ENCODE measurements at regions not wholly inside any gene's neighbourhood (a gene's known extent, or its start where the extent isn't known, plus 50 kb on each side); places are given as distances from the start of the nearest gene placed in this dataset.
A peak's percentile ranks its signal among the peaks of the same experiment; 100 is the strongest.

DNA sequence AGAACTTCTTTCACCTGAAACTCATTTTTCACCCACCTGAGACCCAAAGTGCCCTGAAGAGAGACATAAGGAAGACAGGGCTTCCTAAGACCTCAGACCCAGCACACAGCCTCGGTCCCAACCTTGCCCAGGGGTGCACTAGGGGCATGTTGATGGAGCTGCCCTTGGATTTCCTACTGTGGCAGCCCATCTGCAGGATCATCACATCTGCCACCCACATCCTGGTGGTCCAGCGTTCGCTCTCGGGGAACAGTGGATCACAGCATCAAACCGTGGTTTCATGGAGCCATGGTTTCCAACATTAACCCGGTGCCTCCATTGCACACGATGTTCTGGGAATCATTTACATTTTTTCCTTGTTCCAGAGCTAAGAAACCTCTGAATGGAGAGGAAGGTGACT is 186.4 kb downstream of the TFCP2L1 start:
- DNase-seq (ENCODE audit: low spot score) = no peak

DNA sequence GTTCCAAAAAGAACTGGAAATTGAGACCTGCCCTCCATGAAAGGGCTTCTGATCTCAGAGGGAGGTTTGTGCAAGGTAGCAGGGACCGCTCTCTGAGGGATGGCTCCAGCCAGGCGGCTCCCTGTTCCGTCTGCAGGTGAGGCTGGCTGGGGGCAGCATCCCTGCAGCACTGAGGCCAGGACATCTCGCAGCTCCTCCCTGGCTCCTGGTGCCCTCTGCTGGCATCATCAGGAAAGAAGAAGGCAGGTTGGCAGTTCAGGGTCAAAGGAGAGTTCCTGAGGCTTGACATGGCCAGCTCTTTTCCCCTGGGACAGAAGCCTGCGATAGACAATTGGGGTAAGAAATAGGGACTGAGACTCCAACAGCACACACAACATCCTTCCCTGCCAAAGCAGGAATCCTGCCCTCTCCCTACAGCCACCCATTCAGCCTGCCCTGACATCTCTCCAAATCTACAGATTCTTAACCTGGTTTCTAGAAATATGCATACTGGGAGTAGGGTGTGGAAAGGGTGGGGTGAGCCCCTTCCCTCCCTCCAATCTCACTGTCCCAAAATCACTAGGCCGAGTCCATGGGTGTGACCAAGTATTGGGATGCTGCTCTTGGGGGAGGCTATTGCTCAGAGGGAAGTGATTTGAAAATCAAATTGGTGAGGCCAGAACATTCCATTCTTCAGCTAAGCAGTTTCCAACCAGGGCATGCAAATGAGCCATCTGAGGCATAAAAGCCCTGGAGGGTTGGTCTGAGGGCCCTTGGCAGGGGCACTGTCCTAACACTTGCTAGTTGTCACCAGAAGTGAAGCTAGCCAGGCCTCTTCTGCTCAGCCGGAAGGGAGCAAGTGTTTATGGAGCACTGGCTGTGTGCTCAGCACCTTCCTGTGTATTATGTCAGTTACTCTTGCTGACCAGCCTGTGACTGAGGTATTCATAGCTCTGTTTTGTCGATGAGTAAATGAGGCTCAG is 185.4 kb downstream of the TFCP2L1 start:
- DNase-seq (ENCODE audit: low spot score) = peak; percentile 33

GRCh38 chr2:121101093-121101715 is 183.8 kb downstream of the TFCP2L1 start:
- no peak for DNase-seq (ENCODE audit: low spot score)

GRCh38 chr2:121102941-121103340 is 182.1 kb downstream of the TFCP2L1 start:
- no peak for DNase-seq (ENCODE audit: low spot score)

DNA sequence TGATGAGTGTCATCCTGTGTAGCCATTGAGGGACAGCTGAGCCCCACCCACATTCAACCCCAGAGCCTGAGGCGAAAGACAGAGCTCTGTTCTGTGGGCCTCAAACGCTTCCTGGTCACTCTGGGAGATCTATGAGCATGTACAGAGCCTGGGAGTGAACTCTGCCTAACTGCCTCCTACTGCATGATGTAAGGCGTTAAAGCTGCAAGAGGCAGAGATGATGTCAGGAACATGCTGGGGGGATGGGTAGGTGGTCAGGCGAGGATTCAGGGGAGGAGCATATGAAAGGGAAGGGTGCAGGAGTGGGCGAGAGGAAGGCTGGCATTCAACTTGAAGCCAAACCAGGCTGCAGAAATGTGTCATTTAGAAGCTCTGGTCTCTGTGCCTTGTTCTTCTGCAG is 181.0 kb downstream of the TFCP2L1 start:
- no peak for DNase-seq (ENCODE audit: low spot score)

GRCh38 chr2:121104721-121105141 is 180.3 kb downstream of the TFCP2L1 start:
- DNase-seq (ENCODE audit: low spot score) = no peak

- DNase-seq (ENCODE audit: low spot score) = no peak
These were observed 174.1 kb downstream of the TFCP2L1 start for GRCh38 chr2:121110924-121111323.

DNA sequence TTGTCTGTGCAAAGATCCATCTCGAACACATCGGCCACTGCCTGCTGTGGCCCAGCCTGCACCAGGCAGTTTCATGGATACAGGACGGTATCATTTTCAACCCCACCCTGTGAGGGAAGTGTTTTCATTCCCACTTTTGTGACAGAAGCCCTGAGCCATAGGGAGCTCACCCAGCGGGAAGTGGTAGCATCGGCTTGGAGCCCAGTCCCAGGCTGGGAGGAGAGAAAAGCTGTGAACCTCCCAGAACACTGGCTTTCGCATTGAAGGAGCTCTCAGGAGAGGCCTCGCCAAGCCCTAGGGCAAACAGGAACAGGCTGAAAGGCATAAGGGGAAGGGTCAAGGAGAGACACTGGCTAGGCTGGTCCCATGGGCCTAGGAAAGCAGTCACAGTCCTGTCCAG is 166.1 kb downstream of the TFCP2L1 start:
- DNase-seq (ENCODE audit: low spot score) = no peak

GRCh38 chr2:121120411-121120810 is 164.6 kb downstream of the TFCP2L1 start:
- DNase-seq (ENCODE audit: low spot score) = no peak

DNA sequence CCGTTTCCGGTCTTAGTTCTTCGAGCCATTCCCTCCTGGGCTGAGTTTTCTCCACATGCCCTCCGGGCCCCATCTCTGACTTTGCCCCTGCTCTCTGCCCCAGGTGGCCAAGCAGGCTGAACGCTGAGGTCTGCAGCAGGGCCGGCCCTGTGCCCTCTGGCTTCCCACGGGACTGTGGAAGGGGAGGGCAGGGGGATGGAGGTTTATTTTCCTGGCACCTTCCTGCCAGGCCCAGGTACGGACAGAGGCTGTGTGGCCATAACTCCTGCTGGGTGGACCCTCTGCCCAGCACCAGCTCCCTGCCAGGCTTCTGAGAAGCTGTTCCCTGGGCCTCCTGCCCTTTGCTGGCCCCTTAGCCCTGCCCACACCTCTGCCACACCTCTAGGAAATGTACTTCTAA is 164.0 kb downstream of the TFCP2L1 start:
- DNase-seq (ENCODE audit: low spot score) = no peak

DNA sequence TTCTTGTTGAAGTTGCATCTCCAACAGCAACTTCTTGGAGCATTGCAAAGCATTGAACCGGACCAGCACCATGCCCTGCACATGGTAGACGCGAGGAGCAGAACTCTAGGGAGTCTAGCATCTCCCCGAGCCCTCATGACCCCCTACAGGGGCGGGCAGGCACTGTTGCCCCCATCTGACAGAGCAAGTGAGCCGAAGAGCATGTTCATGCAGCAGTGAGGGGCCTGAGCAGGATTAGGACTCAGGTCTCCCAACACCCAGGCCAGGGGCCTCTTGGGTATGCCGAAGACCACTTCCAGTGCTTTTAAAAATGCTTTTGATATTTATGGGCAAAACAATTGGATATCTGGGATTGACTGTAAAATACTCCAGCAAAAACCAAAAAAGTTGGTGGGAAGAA is 163.3 kb downstream of the TFCP2L1 start:
- no peak for DNase-seq (ENCODE audit: low spot score)

DNA sequence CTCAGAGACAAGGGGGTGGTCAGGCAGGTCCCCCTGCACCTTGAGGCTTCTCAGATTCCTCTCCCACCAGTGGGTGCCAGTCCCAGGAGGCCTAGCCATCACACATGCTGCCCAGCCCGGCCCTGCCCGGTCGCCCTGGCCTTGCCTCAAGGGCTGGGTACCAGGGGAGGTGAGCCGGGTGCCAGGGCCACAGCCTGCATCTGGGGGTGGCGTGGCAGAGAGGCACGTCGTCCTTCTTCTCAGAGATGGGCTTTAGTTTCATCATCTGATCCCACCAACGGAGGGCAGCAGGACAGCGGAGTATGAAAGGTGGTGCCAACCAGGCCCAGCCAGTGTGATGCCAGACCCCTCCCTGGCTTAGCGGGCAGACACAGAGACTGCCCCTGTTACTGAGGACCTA is 161.7 kb downstream of the TFCP2L1 start:
- no peak for DNase-seq (ENCODE audit: low spot score)

GRCh38 chr2:121124330-121124729 is 160.7 kb downstream of the TFCP2L1 start:
- DNase-seq (ENCODE audit: low spot score) = no peak

- DNase-seq (ENCODE audit: low spot score) = no peak
These were observed 159.7 kb downstream of the TFCP2L1 start for GRCh38 chr2:121125350-121125749.

DNA sequence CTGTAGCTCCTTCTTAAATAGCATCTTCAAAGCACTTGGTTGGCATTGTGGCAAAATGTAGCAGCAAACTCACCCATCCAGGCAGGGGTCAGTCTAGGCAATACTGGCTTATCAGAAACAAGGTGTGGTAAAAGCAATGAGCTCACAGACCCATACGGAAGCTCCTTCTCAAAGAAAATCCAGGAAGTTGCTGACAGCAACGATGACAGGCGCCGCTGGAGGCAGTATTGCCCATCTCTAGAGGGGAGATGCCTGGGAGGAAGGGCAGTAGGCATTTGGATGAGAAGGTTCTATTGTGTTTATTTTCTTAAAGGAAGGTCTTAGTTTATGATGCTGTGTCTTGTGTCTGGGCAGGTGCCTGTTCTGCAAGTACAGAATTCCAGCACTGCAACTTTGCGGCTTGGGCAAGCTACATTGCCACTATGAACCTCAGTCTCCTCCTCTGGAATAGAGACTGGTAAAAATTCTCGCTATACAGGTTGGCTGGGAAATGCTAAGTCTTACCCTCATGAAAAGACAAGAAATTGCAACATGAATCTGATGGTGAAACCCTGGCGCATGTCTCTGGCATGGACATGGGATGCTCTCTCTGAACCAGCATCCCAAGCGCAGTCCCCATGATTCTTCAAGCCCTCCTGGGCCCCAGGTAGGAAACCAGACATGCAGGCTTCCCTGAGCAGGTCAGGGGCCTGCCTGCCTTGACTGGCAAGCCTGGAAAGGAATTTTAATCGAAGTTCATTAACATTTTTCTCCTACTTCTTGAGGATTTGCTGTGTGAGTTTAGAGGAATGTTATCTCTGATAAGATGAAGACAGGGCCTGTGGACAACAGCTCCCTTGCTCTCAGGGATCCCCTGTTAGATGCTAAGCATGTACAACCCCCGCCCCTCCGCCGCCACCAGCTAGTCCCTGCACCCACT is 156.0 kb downstream of the TFCP2L1 start:
- peak; percentile 22 for DNase-seq (ENCODE audit: low spot score)

- DNase-seq (ENCODE audit: low spot score) = no peak
These were observed 155.3 kb downstream of the TFCP2L1 start for GRCh38 chr2:121129692-121130091.

- no peak for DNase-seq (ENCODE audit: low spot score)
These were observed 154.6 kb downstream of the TFCP2L1 start for GRCh38 chr2:121130301-121130850.

DNA sequence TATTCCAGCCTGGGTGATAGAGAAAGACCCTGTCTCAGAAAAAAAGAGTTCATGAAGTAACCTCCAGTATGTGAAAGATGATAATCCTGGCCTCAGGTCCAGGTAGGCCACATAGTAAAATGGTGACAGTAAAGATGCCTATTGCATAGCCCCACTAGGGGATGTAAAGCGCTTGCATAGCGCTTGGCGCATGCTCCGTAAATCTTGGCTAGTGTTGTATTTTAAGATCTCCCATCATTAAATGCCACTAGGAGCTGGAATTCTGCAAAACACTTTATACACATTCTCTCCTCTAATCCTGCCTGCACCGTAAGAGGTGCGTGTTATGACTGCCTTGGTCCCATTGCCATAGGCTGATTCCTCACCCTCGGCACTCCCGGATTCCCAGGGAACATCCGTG is 153.6 kb downstream of the TFCP2L1 start:
- no peak for DNase-seq (ENCODE audit: low spot score)

DNA sequence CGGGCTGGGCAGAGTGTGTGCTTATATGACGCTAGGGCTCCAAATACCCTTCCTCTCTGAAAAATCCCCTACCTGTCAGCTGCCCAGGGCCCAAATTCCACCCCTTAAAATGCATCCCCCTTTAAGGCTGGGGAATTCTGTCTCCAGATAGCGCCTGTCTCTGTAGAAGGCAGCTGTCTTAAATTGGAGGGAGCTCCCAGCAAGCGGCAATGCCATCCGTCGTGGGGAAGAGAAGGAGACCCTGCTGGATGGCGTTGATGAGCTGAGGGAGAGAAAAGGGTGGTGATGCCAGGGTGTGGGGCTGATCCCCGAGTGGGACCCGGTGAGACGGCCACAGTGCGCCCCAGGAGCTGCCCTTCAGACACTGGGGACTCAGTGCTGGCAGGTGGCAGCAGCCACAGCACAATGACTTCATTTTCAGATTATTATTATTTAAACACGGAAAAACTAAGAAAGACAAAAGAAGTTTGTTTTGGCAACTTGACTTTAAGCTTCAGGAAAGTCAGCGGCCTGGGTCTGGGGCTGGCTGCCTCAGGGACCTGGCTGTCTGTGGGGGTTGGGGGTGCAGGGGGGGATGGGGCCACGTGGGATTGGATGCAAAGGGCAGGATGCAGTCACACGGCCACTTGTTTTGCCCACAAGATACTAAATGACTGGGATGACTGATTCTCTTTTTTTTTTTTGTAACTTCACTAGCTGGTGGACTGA is 152.8 kb downstream of the TFCP2L1 start:
- no peak for DNase-seq (ENCODE audit: low spot score)

- DNase-seq (ENCODE audit: low spot score) = no peak
These were observed 152.3 kb downstream of the TFCP2L1 start for GRCh38 chr2:121132762-121133107.

- no peak for DNase-seq (ENCODE audit: low spot score)
These were observed 151.3 kb downstream of the TFCP2L1 start for GRCh38 chr2:121133551-121134319.

All from COLO829 (cell line).